Neural progenitor cell (in vitro differentiated cells): ENCODE measurements at regions not wholly inside any gene's neighbourhood (a gene's known extent, or its start where the extent isn't known, plus 50 kb on each side); places are given as distances from the start of the nearest gene placed in this dataset.

Experiments
- CTCF ChIP-seq: fragments of 200-600 bp; sonication (generic); IDR thresholded peaks from 2 replicates; pipeline ENCODE4 v1.5.1; 2017; ENCODE audit warnings: antibody characterized with exemption, mild to moderate bottlenecking
- EZH2 ChIP-seq: fragments of 200-600 bp; sonication (generic); IDR thresholded peaks from 2 replicates; pipeline ENCODE4 v1.6.1; 2017; ENCODE audit warnings: antibody characterized with exemption, mild to moderate bottlenecking, moderate library complexity
- EZH2phosphoT487 ChIP-seq: fragments of 200-600 bp; sonication (generic); IDR thresholded peaks from 2 replicates; pipeline ENCODE4 v1.6.1; 2017; ENCODE audit warnings: antibody characterized with exemption

GRCh38 chr5:144575736-144576135 lies 405.1 kb downstream of the KCTD16 start:
- no peak for TF ChIP-seq CTCF
- no peak for TF ChIP-seq EZH2
- no peak for TF ChIP-seq EZH2phosphoT487
